ENCODE measurements at regions not wholly inside any gene's neighbourhood (a gene's known extent, or its start where the extent isn't known, plus 50 kb on each side); places are given as distances from the start of the nearest gene placed in this dataset.

DNA sequence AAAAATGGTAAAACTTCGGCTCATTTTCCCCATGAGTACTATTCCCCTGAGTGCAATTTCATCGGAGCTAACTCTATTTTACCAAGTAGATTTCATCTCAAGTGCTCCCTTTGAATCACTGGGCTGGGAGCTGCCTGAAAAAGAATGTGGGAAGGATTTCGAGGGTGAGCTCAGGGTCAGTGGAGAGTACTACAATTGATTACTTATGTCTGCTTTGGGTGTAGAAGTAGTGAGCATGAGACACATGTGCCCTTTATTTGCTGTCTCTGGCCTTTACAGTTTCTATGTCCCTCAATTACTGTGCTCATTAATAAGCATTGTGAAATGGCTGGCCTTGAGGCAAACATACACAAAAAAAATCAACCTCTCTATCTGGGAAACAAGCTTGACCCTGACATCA, 172.7 kb upstream of the RFX3 start:
- Histone ChIP-seq H3K4me3 (ENCODE audit: low read length) (no peak overlapping the region), H3K79me2 (ENCODE audit: low read length) (no peaks in the 10 kb centered on the region), H3K4me2 (ENCODE audit: low read length) (no peak overlapping the region), H3K9me3 (ENCODE audit: insufficient read depth, low read length) (no peaks in the 10 kb centered on the region), H3K36me3 (replicated peaks; ENCODE audit: low read depth, low read length) (no peaks in the 10 kb centered on the region), H3K27ac (ENCODE audit: low read length) (no peak overlapping the region), H2AFZ (ENCODE audit: low read depth, low read length) (no peak overlapping the region), H3K4me1 (ENCODE audit: low read length) (no peaks in the 10 kb centered on the region), H4K20me1 (ENCODE audit: insufficient read depth, low read length) (no peaks in the 10 kb centered on the region), H3K9ac (ENCODE audit: low read length) (no peak overlapping the region), H3K27me3 (ENCODE audit: low read depth, low read length) (peaks cover 12% of the 10 kb centered on the region; the same call in 1 of the 2 replicates)
- TF ChIP-seq, protein P1, sequence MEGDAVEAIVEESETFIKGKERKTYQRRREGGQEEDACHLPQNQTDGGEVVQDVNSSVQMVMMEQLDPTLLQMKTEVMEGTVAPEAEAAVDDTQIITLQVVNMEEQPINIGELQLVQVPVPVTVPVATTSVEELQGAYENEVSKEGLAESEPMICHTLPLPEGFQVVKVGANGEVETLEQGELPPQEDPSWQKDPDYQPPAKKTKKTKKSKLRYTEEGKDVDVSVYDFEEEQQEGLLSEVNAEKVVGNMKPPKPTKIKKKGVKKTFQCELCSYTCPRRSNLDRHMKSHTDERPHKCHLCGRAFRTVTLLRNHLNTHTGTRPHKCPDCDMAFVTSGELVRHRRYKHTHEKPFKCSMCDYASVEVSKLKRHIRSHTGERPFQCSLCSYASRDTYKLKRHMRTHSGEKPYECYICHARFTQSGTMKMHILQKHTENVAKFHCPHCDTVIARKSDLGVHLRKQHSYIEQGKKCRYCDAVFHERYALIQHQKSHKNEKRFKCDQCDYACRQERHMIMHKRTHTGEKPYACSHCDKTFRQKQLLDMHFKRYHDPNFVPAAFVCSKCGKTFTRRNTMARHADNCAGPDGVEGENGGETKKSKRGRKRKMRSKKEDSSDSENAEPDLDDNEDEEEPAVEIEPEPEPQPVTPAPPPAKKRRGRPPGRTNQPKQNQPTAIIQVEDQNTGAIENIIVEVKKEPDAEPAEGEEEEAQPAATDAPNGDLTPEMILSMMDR (IDR thresholded peaks at IDR 0.05; ENCODE audit: low read depth, low read length), result no peak
- no peak for TF ChIP-seq EZH2phosphoT487 (IDR thresholded peaks at IDR 0.05; ENCODE audit: low read depth)

DNA sequence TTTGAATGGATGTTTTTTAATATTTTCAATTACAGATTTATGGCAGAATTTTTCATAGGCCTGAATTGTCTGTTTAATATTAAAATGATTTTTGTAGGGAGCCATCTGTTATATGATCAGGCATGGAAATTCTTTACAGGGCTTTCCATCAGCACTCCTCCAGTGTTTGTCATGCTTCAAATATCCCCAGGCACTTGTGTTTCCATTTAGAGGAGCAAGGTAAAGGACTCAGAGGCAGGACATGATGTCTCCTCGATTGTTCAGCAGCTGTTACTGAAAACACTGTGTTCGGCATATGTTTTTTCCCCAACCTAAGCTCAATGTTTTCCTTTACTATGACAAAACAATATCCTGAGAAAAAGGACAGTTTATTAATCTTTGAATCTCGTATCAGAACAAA, 172.3 kb upstream of the RFX3 start:
- Histone ChIP-seq H3K4me2 (ENCODE audit: low read length) (no peak overlapping the region), H3K4me3 (ENCODE audit: low read length) (no peak overlapping the region), H3K79me2 (ENCODE audit: low read length) (no peaks in the 10 kb centered on the region), H2AFZ (ENCODE audit: low read depth, low read length) (no peak overlapping the region), H4K20me1 (ENCODE audit: insufficient read depth, low read length) (no peaks in the 10 kb centered on the region), H3K27me3 (ENCODE audit: low read depth, low read length) (peaks cover 12% of the 10 kb centered on the region; the same call in 1 of the 2 replicates), H3K9ac (ENCODE audit: low read length) (no peak overlapping the region), H3K36me3 (replicated peaks; ENCODE audit: low read depth, low read length) (no peaks in the 10 kb centered on the region), H3K27ac (ENCODE audit: low read length) (no peak overlapping the region), H3K4me1 (ENCODE audit: low read length) (no peaks in the 10 kb centered on the region), H3K9me3 (ENCODE audit: insufficient read depth, low read length) (no peaks in the 10 kb centered on the region)
- TF ChIP-seq, protein P1 (IDR thresholded peaks at IDR 0.05; ENCODE audit: low read depth, low read length), result no peak
- no peak for TF ChIP-seq EZH2phosphoT487 (IDR thresholded peaks at IDR 0.05; ENCODE audit: low read depth)

DNA sequence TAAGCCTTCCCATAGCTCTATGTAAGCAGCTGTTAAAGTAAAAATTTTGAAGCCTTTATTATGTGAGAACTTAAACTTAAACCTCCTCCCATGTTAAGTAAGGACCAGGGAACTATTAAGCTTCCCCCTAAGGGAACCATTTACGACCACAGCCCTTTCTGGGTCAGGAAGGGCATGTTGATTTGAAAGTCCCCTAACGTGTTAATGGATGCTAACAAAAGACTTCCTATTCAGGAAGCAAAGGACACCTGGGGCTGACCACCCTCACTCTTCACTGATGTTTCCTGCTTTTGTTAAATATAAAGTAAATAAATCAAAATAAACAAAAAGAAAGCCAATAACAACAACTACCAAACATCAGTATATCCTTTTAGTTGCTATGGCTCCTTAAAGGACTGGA, 170.6 kb upstream of the RFX3 start:
- no peaks in the 10 kb centered on the region for H3K79me2 ChIP-seq (ENCODE audit: low read length)
- H2AFZ ChIP-seq (ENCODE audit: low read depth, low read length), result no peak overlapping the region
- no peaks in the 10 kb centered on the region for H3K4me1 ChIP-seq (ENCODE audit: low read length)
- no peak overlapping the region for H3K4me2 ChIP-seq (ENCODE audit: low read length)
- no peaks in the 10 kb centered on the region for H3K9me3 ChIP-seq (ENCODE audit: insufficient read depth, low read length)
- TF ChIP-seq, protein P1 (IDR thresholded peaks at IDR 0.05; ENCODE audit: low read depth, low read length), result no peak
- TF ChIP-seq EZH2phosphoT487 (IDR thresholded peaks at IDR 0.05; ENCODE audit: low read depth), result no peak
- no peak overlapping the region for H3K27ac ChIP-seq (ENCODE audit: low read length)
- H3K27me3 ChIP-seq (ENCODE audit: low read depth, low read length), result peaks cover 8% of the 10 kb centered on the region; the same call in 1 of the 2 replicates
- no peaks in the 10 kb centered on the region for H3K36me3 ChIP-seq (replicated peaks; ENCODE audit: low read depth, low read length)
- H4K20me1 ChIP-seq (ENCODE audit: insufficient read depth, low read length), result no peaks in the 10 kb centered on the region
- no peak overlapping the region for H3K9ac ChIP-seq (ENCODE audit: low read length)
- H3K4me3 ChIP-seq (ENCODE audit: low read length), result no peak overlapping the region

DNA sequence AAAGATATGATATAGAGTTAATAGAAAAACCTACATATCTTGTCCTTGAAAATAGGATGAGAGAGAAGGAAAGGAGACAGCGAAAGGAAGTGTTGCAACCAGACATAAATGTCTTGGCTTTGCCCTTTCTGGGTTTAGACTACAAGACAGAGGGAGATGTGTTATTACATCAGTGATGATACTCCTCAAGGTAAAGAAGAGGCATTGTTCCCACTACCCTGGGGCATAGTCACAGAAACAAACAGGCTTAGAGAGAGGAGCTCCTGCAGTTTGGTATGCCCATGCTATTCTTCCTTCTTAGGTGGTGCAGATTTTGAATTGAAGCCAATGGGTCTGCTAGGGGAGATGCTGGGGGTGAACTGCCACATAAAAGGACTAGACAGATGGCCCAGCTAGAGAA, 166.8 kb upstream of the RFX3 start:
- no peak overlapping the region for H2AFZ ChIP-seq (ENCODE audit: low read depth, low read length)

More for the DNA sequence above, 166.8 kb upstream of the RFX3 start:
- Histone ChIP-seq H3K9me3 (ENCODE audit: insufficient read depth, low read length) (no peaks in the 10 kb centered on the region), H3K36me3 (replicated peaks; ENCODE audit: low read depth, low read length) (no peaks in the 10 kb centered on the region), H3K4me3 (ENCODE audit: low read length) (no peak overlapping the region), H3K27me3 (ENCODE audit: low read depth, low read length) (no peaks in the 10 kb centered on the region), H3K4me1 (ENCODE audit: low read length) (no peaks in the 10 kb centered on the region), H3K79me2 (ENCODE audit: low read length) (no peaks in the 10 kb centered on the region), H3K27ac (ENCODE audit: low read length) (no peak overlapping the region), H3K9ac (ENCODE audit: low read length) (no peak overlapping the region), H3K4me2 (ENCODE audit: low read length) (no peak overlapping the region), H4K20me1 (ENCODE audit: insufficient read depth, low read length) (no peaks in the 10 kb centered on the region)
- TF ChIP-seq EZH2phosphoT487 (IDR thresholded peaks at IDR 0.05; ENCODE audit: low read depth), result no peak
- TF ChIP-seq, protein P1 (IDR thresholded peaks at IDR 0.05; ENCODE audit: low read depth, low read length), result no peak
